ENCODE measurements at regions not wholly inside any gene's neighbourhood (a gene's known extent, or its start where the extent isn't known, plus 50 kb on each side); places are given as distances from the start of the nearest gene placed in this dataset.
"Not testable (repeated sequence)": the region's sequence is repeated elsewhere in the genome, so short reads cannot be mapped to it uniquely, and the experiment has no call there.

DNA sequence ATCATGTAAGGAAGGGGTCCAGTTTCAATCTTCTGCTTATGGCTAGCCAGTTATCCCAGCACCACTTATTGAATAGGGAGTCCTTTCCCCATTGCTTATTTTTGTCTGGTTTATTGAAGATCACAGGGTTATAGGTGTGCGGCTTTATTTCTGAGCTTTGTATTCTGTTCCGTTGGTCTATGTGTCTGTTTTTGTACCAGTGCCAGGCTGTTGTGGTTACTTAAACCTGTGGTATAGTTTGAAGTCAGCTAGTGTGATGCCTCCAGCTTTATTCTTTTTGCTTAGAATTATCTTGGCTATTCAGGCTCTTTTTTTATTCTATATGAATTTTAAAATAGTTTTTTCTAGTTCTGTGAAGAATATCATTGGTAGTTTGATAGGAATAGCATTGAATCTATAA is 234.6 kb upstream of the CASK start:
- not testable (repeated sequence) for TF ChIP-seq ZNF274 (IDR thresholded peaks at IDR 0.05; ENCODE audit: low read depth, low read length); SUZ12 (IDR thresholded peaks at IDR 0.05; ENCODE audit: extremely low read depth, insufficient read depth, insufficient read length); YY1 (IDR thresholded peaks at IDR 0.05; ENCODE audit: insufficient read depth, insufficient read length)

Data from NT2/D1 (cell line).